ENCODE measurements at regions not wholly inside any gene's neighbourhood (a gene's known extent, or its start where the extent isn't known, plus 50 kb on each side); places are given as distances from the start of the nearest gene placed in this dataset.

GRCh38 chr1:87278825-87279535 lies 49.7 kb upstream of the LMO4 start:
- no peak for DNase-seq (ENCODE audit: extremely low spot score, unreplicated experiment)
- no peaks in the 10 kb centered on the region for H3K36me3 Mint-ChIP-seq
- H3K9me3 Mint-ChIP-seq = no peaks in the 10 kb centered on the region
- H3K4me1 Mint-ChIP-seq (ENCODE audit: unreplicated experiment) = peaks cover 5% of the 10 kb centered on the region
- no peak overlapping the region for H3K27ac Mint-ChIP-seq
- H3K27me3 Mint-ChIP-seq = no peaks in the 10 kb centered on the region
- H3K4me3 Mint-ChIP-seq = no peak overlapping the region
- no peak for TF ChIP-seq CTCF (conservative IDR thresholded peaks at IDR 0.05)

Measured in type B pancreatic cell (in vitro differentiated cells).